ENCODE measurements at regions not wholly inside any gene's neighbourhood (a gene's known extent, or its start where the extent isn't known, plus 50 kb on each side); places are given as distances from the start of the nearest gene placed in this dataset.

DNA sequence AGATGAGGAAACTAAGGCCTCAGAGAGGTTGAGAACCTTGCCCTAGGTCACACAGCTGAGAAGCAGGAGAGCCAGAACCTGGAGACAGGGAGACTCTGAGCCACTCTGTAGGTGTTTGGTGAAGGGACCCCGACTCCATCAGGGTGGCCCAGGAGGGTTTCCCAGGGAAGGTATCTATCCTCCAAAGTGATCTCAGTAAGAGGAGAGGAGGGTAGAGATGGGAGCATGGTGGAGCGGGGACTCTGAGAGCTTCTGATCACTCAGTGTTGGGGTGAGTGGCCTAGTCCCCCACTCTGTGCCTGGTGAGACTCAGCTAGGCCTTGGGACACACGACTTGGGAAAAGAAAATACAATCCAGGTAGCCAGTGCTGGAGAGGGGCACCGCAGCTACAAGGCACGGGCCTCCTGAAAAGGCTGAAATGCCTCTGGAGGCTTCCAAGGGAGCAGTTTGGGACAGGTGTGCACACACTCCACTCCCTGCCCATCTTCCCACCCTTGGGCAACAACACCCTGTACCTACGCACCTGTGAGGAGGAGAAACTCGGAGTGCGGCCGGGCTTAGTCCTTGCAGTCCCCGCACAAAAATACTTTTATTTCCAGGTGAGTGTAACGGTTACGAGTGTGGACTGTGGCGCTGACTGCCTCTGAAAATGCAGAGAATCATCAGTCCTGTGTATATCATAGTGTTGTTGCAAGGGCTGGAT lies 80.8 kb downstream of the CAMK2N1 start:
- ATAC-seq (no peak), DNase-seq (no peak)
- Histone ChIP-seq H3K9me3 (peaks cover 0 to 3% (median 0%) of the 10 kb centered on the region in 12 donors), H3K4me3 (no peak overlapping the region), H3K27me3 (peaks cover 0 to 63% (median 20%) of the 10 kb centered on the region in 9 donors), H3K4me1 (peaks cover 0 to 4% (median 0%) of the 10 kb centered on the region in 12 donors), H3K27ac (no peak overlapping the region), H3K36me3 (no peaks in the 10 kb centered on the region)
- WGBS, 4 donors = 77 to 88% (median 80%) methylated on average over 12 to 13 of the region's 13 CpGs
- intact Hi-C loops (cut with DNase I) = no loop called here
- TF ChIP-seq POLR2A (IDR thresholded peaks at IDR 0.05) = no peak
- TF ChIP-seq, protein P1, sequence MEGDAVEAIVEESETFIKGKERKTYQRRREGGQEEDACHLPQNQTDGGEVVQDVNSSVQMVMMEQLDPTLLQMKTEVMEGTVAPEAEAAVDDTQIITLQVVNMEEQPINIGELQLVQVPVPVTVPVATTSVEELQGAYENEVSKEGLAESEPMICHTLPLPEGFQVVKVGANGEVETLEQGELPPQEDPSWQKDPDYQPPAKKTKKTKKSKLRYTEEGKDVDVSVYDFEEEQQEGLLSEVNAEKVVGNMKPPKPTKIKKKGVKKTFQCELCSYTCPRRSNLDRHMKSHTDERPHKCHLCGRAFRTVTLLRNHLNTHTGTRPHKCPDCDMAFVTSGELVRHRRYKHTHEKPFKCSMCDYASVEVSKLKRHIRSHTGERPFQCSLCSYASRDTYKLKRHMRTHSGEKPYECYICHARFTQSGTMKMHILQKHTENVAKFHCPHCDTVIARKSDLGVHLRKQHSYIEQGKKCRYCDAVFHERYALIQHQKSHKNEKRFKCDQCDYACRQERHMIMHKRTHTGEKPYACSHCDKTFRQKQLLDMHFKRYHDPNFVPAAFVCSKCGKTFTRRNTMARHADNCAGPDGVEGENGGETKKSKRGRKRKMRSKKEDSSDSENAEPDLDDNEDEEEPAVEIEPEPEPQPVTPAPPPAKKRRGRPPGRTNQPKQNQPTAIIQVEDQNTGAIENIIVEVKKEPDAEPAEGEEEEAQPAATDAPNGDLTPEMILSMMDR (IDR thresholded peaks at IDR 0.05) = no peak

Measured in heart left ventricle (tissue), 16 donors.